ENCODE measurements at regions not wholly inside any gene's neighbourhood (a gene's known extent, or its start where the extent isn't known, plus 50 kb on each side); places are given as distances from the start of the nearest gene placed in this dataset.

DNA sequence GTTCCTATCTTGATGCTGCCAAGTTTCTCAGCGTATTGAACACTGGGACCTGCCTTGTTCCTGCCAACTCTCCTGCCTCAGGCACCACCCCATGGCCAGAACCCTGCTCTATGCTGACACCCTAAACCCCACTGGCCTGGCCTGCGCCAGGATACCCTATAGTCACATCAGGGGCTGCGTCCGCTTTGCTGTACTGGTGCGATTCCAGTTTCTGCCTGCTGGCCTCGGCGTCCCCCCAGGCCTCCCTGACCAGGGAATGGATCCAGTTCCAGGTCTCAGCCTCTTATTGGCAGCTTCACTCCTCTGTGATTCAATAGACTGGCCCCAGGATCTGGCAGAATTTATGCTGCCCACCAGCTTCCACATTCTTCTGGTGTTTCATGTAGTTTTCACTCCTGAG, 55.0 kb downstream of the GPR6 start:
- no peaks in the 10 kb centered on the region for H3K4me1 ChIP-seq (ENCODE audit: control insufficient read depth, insufficient read depth, low read depth, low read length)
- H3K4me2 ChIP-seq (ENCODE audit: low read length, poor library complexity, severe bottlenecking), result no peak overlapping the region
- no peak overlapping the region for H2BK120ac ChIP-seq (ENCODE audit: low read depth, low read length)
- H3K4ac ChIP-seq (ENCODE audit: low read depth in 1 of 2, low read length in 2 of 2), result no peak overlapping the region
- peak overlapping the region in 1 of 2 experiments; percentile 18 for H3K14ac ChIP-seq (ENCODE audit: low read length in 2 of 2)
- H3K79me1 ChIP-seq (replicated peaks; ENCODE audit: low read length, poor library complexity, severe bottlenecking), result no peaks in the 10 kb centered on the region
- 97% methylated on average over 7 of the region's 7 CpGs for WGBS
- no peak overlapping the region for H2BK5ac ChIP-seq (ENCODE audit: low read depth, low read length, poor library complexity, severe bottlenecking)
- no peak overlapping the region for H3K4me3 ChIP-seq (ENCODE audit: insufficient read depth in 1 of 2, low read depth in 1 of 2, low read length in 2 of 2)
- no peak overlapping the region for H3K9ac ChIP-seq (ENCODE audit: low read length)
- peaks cover 0 to 18% of the 10 kb centered on the region in 2 experiments for H3K27me3 ChIP-seq (ENCODE audit: control insufficient read depth in 1 of 2, insufficient read depth in 1 of 2, low read length in 2 of 2)
- H4K91ac ChIP-seq (ENCODE audit: low read length), result no peak overlapping the region
- no peak overlapping the region for H3K27ac ChIP-seq (ENCODE audit: low read length, poor library complexity, severe bottlenecking)
- H2BK15ac ChIP-seq (ENCODE audit: low read depth, poor library complexity, severe bottlenecking), result no peak overlapping the region
- H4K8ac ChIP-seq (ENCODE audit: low read length), result no peak overlapping the region
- no peaks in the 10 kb centered on the region for H3K9me3 ChIP-seq (ENCODE audit: control insufficient read depth, low read length)
- no peak overlapping the region for H3K18ac ChIP-seq (ENCODE audit: low read depth in 1 of 2, low read length in 2 of 2)
- H2BK12ac ChIP-seq (ENCODE audit: low read length in 2 of 2), result no peak overlapping the region
- DNase-seq, result no peak
- no peak overlapping the region for H2AK5ac ChIP-seq (ENCODE audit: low read length, severe bottlenecking)
- H3K23ac ChIP-seq (ENCODE audit: low read length in 2 of 2), result no peak overlapping the region
- H3K36me3 ChIP-seq (ENCODE audit: control insufficient read depth in 1 of 2, insufficient read depth in 2 of 2, low read depth in 1 of 2, low read length in 2 of 2), result no peaks in the 10 kb centered on the region
- H2AFZ ChIP-seq (ENCODE audit: low read depth, low read length), result no peak overlapping the region

DNA sequence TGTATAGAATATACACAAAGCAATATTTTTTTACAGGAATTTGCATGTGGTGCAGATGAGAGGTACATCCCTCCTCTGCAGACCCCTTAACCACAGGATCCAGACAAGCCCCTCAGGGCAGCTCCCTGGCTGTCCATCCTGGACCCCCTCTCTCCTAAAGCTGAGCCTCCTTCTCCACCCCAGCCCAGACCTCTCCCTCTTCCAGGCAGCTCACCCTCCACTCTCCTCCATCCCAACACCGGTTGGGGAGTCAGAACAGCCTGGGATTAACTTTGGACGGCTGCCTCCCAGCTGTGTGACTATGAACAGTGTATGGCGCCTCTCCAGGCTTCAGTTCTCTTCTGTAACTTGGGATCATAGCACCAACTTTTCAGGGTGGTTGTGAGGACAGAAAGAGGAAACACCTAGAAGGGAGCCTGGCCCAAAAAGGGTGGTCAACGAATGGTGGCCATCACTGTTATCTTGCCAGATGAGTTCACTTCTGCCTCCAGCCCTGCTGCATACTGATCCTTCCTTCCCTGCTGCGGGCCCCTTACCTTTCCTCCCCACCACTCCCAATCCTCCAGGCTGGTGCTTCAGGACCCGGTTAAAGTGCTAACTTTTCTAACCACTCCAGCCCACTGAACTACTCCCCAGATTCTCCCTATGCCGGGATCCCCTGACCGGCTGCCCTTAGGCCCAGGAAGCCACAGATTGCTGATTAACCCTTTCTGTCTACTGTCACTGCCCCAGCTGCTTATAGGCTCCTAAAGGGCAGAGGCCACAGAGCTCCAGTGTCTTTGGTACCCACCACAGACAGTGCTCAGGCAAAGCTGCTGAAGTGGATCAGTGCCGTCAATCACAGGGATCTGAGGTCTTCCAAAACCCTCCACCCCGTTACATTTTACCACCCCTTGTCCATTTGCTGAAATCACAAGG, 55.9 kb downstream of the GPR6 start:
- Histone ChIP-seq H2BK5ac (ENCODE audit: low read depth, low read length, poor library complexity, severe bottlenecking) (no peak overlapping the region), H3K9me3 (ENCODE audit: control insufficient read depth, low read length) (no peaks in the 10 kb centered on the region), H4K8ac (ENCODE audit: low read length) (no peak overlapping the region), H3K9ac (ENCODE audit: low read length) (no peak overlapping the region), H2BK15ac (ENCODE audit: low read depth, poor library complexity, severe bottlenecking) (no peak overlapping the region), H3K4me1 (ENCODE audit: control insufficient read depth, insufficient read depth, low read depth, low read length) (no peaks in the 10 kb centered on the region), H4K91ac (ENCODE audit: low read length) (no peak overlapping the region), H2BK12ac (ENCODE audit: low read length in 2 of 2) (no peak overlapping the region), H3K4ac (ENCODE audit: low read depth in 1 of 2, low read length in 2 of 2) (no peak overlapping the region), H3K36me3 (ENCODE audit: control insufficient read depth in 1 of 2, insufficient read depth in 2 of 2, low read depth in 1 of 2, low read length in 2 of 2) (no peaks in the 10 kb centered on the region), H2AFZ (ENCODE audit: low read depth, low read length) (no peak overlapping the region), H3K23ac (ENCODE audit: low read length in 2 of 2) (no peak overlapping the region), H2BK120ac (ENCODE audit: low read depth, low read length) (no peak overlapping the region), H3K79me1 (replicated peaks; ENCODE audit: low read length, poor library complexity, severe bottlenecking) (no peaks in the 10 kb centered on the region), H3K27me3 (ENCODE audit: control insufficient read depth in 1 of 2, insufficient read depth in 1 of 2, low read length in 2 of 2) (peaks cover 0 to 18% of the 10 kb centered on the region in 2 experiments), H3K4me2 (ENCODE audit: low read length, poor library complexity, severe bottlenecking) (no peak overlapping the region), H3K18ac (ENCODE audit: low read depth in 1 of 2, low read length in 2 of 2) (no peak overlapping the region), H3K27ac (ENCODE audit: low read length, poor library complexity, severe bottlenecking) (no peak overlapping the region), H3K4me3 (ENCODE audit: insufficient read depth in 1 of 2, low read depth in 1 of 2, low read length in 2 of 2) (no peak overlapping the region), H2AK5ac (ENCODE audit: low read length, severe bottlenecking) (no peak overlapping the region), H3K14ac (ENCODE audit: low read length in 2 of 2) (no peak overlapping the region)
- 82% methylated on average over 10 of the region's 10 CpGs for WGBS
- no peak for DNase-seq

DNA sequence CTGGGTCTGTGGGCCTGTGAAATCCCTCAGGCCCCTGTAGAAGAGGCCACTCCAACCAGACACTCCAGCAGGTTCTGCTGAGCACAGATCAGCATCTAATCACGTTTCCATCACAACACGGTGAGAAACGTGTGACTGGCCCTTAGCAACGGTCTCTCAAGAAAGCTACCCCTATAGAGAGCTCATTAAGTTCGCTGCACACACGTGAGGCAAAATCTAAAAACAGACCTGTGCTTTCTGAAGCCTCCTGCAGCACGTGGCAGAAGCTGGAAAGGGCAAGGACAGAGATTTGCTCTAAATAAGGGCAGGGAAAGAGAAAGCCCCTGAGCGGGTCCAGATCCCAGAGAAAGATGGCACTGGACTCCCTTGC, 56.5 kb downstream of the GPR6 start:
- Histone ChIP-seq H3K14ac (ENCODE audit: low read length in 2 of 2) (no peak overlapping the region), H3K27ac (ENCODE audit: low read length, poor library complexity, severe bottlenecking) (no peak overlapping the region), H3K23ac (ENCODE audit: low read length in 2 of 2) (no peak overlapping the region), H2BK5ac (ENCODE audit: low read depth, low read length, poor library complexity, severe bottlenecking) (no peak overlapping the region), H3K4me1 (ENCODE audit: control insufficient read depth, insufficient read depth, low read depth, low read length) (no peaks in the 10 kb centered on the region), H3K36me3 (ENCODE audit: control insufficient read depth in 1 of 2, insufficient read depth in 2 of 2, low read depth in 1 of 2, low read length in 2 of 2) (no peaks in the 10 kb centered on the region), H2AFZ (ENCODE audit: low read depth, low read length) (no peak overlapping the region), H2AK5ac (ENCODE audit: low read length, severe bottlenecking) (no peak overlapping the region), H3K4me3 (ENCODE audit: insufficient read depth in 1 of 2, low read depth in 1 of 2, low read length in 2 of 2) (no peak overlapping the region), H3K9ac (ENCODE audit: low read length) (no peak overlapping the region), H3K27me3 (ENCODE audit: control insufficient read depth in 1 of 2, insufficient read depth in 1 of 2, low read length in 2 of 2) (peaks cover 0 to 18% of the 10 kb centered on the region in 2 experiments), H3K79me1 (replicated peaks; ENCODE audit: low read length, poor library complexity, severe bottlenecking) (no peaks in the 10 kb centered on the region), H3K4ac (ENCODE audit: low read depth in 1 of 2, low read length in 2 of 2) (no peak overlapping the region), H4K8ac (ENCODE audit: low read length) (no peak overlapping the region), H2BK12ac (ENCODE audit: low read length in 2 of 2) (no peak overlapping the region), H3K18ac (ENCODE audit: low read depth in 1 of 2, low read length in 2 of 2) (no peak overlapping the region), H2BK15ac (ENCODE audit: low read depth, poor library complexity, severe bottlenecking) (no peak overlapping the region), H3K9me3 (ENCODE audit: control insufficient read depth, low read length) (no peaks in the 10 kb centered on the region), H3K4me2 (ENCODE audit: low read length, poor library complexity, severe bottlenecking) (no peak overlapping the region), H4K91ac (ENCODE audit: low read length) (no peak overlapping the region), H2BK120ac (ENCODE audit: low read depth, low read length) (no peak overlapping the region)
- DNase-seq, result no peak
- WGBS, result 69% methylated on average over 8 of the region's 8 CpGs

DNA sequence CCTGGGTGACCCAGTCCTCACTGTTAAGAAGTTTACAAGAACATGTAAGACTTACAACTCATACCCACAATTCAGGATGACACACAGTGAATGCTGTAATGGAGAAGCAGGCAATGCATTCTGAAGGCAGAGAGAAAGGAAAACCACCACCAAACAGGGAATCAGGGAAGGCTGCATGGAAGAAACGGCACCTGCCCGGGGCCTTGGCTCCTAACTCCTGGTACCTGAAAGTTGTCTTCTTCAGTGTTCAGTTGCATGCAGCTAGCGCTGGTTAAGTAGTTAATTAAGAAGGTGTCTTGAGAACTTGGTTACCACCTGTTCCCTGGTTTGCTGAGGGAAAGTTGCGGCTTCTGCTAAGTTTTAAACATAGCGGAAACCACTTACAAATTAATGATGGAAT, 57.2 kb downstream of the GPR6 start:
- Histone ChIP-seq H3K9ac (ENCODE audit: low read length) (no peak overlapping the region), H3K4me3 (ENCODE audit: insufficient read depth in 1 of 2, low read depth in 1 of 2, low read length in 2 of 2) (no peak overlapping the region), H3K23ac (ENCODE audit: low read length in 2 of 2) (no peak overlapping the region), H4K8ac (ENCODE audit: low read length) (no peak overlapping the region), H2AK5ac (ENCODE audit: low read length, severe bottlenecking) (no peak overlapping the region), H3K36me3 (ENCODE audit: control insufficient read depth in 1 of 2, insufficient read depth in 2 of 2, low read depth in 1 of 2, low read length in 2 of 2) (no peaks in the 10 kb centered on the region), H3K14ac (ENCODE audit: low read length in 2 of 2) (no peak overlapping the region), H3K4me1 (ENCODE audit: control insufficient read depth, insufficient read depth, low read depth, low read length) (no peaks in the 10 kb centered on the region), H3K27me3 (ENCODE audit: control insufficient read depth in 1 of 2, insufficient read depth in 1 of 2, low read length in 2 of 2) (peaks cover 0 to 18% of the 10 kb centered on the region in 2 experiments), H2BK5ac (ENCODE audit: low read depth, low read length, poor library complexity, severe bottlenecking) (no peak overlapping the region), H2BK12ac (ENCODE audit: low read length in 2 of 2) (no peak overlapping the region), H3K79me1 (replicated peaks; ENCODE audit: low read length, poor library complexity, severe bottlenecking) (no peaks in the 10 kb centered on the region), H2BK120ac (ENCODE audit: low read depth, low read length) (no peak overlapping the region), H3K4me2 (ENCODE audit: low read length, poor library complexity, severe bottlenecking) (no peak overlapping the region), H4K91ac (ENCODE audit: low read length) (no peak overlapping the region), H2AFZ (ENCODE audit: low read depth, low read length) (no peak overlapping the region), H3K4ac (ENCODE audit: low read depth in 1 of 2, low read length in 2 of 2) (no peak overlapping the region), H3K27ac (ENCODE audit: low read length, poor library complexity, severe bottlenecking) (no peak overlapping the region), H3K18ac (ENCODE audit: low read depth in 1 of 2, low read length in 2 of 2) (no peak overlapping the region), H2BK15ac (ENCODE audit: low read depth, poor library complexity, severe bottlenecking) (no peak overlapping the region), H3K9me3 (ENCODE audit: control insufficient read depth, low read length) (no peaks in the 10 kb centered on the region)
- 97% methylated on average over 5 of the region's 5 CpGs for whole genome bisulfite sequencing
- DNase-seq, result no peak
